ENCODE measurements at regions not wholly inside any gene's neighbourhood (a gene's known extent, or its start where the extent isn't known, plus 50 kb on each side); places are given as distances from the start of the nearest gene placed in this dataset.

DNA sequence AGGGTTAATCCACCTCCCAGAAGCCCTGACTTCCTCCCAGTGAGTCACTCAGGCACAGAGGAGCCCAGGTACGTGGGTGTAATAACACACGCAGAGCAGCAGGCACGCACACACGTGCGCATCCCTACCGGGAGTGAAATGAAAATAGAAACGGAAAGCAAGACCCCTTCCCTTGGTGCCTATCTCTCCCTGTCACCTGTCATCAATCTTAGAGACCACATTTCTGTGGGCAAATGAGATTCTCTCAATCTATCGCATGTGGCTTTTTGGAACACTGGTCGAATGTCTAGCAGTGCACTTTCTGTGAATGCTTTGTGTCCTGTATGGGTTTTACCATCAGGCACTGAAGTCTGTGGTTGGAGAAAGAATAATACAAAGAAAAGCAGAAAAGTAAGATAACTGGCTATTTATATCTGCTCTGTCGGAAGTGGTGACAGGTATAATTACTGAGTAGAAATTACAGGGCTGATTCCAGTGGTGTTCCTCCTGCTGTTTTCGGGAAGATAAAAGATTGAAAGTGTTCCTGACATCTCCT lies 137.7 kb upstream of the GRIA1 start:
- TF ChIP-seq, protein P1, sequence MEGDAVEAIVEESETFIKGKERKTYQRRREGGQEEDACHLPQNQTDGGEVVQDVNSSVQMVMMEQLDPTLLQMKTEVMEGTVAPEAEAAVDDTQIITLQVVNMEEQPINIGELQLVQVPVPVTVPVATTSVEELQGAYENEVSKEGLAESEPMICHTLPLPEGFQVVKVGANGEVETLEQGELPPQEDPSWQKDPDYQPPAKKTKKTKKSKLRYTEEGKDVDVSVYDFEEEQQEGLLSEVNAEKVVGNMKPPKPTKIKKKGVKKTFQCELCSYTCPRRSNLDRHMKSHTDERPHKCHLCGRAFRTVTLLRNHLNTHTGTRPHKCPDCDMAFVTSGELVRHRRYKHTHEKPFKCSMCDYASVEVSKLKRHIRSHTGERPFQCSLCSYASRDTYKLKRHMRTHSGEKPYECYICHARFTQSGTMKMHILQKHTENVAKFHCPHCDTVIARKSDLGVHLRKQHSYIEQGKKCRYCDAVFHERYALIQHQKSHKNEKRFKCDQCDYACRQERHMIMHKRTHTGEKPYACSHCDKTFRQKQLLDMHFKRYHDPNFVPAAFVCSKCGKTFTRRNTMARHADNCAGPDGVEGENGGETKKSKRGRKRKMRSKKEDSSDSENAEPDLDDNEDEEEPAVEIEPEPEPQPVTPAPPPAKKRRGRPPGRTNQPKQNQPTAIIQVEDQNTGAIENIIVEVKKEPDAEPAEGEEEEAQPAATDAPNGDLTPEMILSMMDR (conservative IDR thresholded peaks at IDR 0.05; ENCODE audit: low read depth, low read length), result no peak
- no peak for TF ChIP-seq EZH2 (IDR thresholded peaks at IDR 0.05; ENCODE audit: low read length, unreplicated experiment)
